GM10248 (cell line): ENCODE measurements at regions not wholly inside any gene's neighbourhood (a gene's known extent, or its start where the extent isn't known, plus 50 kb on each side); places are given as distances from the start of the nearest gene placed in this dataset.

ENCODE experiments used
- CTCF ChIA-PET: fragments of 300-600 bp; sonication (Branson Sonifier 250); formaldehyde crosslinking; extraction: SDS; loops from one replicate; lab custom pipeline; 2021; ENCODE audit warnings: antibody characterized with exemption; lab: Yijun Ruan, JAX
- POLR2A ChIA-PET: fragments of 350-650 bp; sonication (Branson Sonifier 250); formaldehyde crosslinking; extraction: SDS; loops from one replicate; lab custom pipeline; 2020; ENCODE audit warnings: antibody characterized with exemption; lab: Yijun Ruan, JAX
- DNase-seq: peaks from one replicate; pipeline ENCODE4 v3.0.0; 2012; ENCODE audit errors: extremely low spot score
- CTCF ChIP-seq: IDR thresholded peaks from 2 replicates; pipeline ENCODE4 v1.5.1; 2012; ENCODE audit warnings: mild to moderate bottlenecking, low read depth; ENCODE audit errors: extremely low read depth, missing control alignments, control extremely low read depth

DNA sequence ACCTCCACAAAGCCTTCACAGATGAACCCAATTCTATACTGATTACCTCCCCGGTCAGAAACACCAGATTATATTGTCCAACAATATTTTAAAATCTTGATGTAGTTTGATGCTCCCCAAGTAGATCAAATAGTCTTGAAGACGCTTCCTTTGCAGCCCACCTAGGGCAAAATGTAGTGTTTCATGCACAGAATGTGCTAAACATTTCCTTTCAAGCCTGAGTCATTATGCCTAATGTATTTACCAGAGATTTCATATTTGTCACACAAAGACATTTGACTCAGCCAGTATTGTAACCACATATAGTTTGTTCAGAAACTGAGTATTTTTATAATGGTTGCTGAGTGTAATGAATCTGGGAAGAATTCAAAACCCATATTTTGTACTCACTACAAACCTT, 1396.8 kb downstream of the LRRC4C start:
- ChIA-PET CTCF (no interaction called here), POLR2A (no interaction called here)
- no peak for DNase-seq
- TF ChIP-seq CTCF: no peak

- no peak for TF ChIP-seq CTCF
- ChIA-PET POLR2A (no interaction called here), CTCF (no interaction called here)
- no peak for DNase-seq
Measured at GRCh38 chr11:40061221-40061620, 1398.2 kb downstream of the LRRC4C start.

- no peak for DNase-seq
- POLR2A ChIA-PET: no interaction called here
- CTCF ChIA-PET: no interaction called here
- no peak for TF ChIP-seq CTCF
Measured at GRCh38 chr11:40054631-40055030, 1404.8 kb downstream of the LRRC4C start.

DNA sequence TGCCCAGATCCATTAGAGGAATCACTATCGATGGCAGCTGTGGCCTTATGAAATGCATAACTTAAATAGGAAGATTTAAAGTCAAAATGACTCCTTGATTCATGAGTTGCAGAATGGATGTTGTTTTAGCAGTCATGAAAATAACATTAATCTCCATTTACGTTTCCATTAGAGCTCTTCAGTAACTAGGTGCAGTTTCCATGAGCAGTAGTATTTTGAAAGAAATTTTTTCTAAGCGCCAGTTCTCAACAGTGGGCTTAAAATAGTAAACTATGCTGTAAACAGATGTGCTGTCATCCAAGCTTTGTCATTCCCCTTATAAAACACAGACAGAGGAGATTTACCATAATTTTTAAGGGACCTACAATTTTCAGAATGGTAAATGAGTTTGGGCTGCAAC, 1414.1 kb downstream of the LRRC4C start:
- POLR2A ChIA-PET: no interaction called here
- TF ChIP-seq CTCF: no peak
- no peak for DNase-seq
- CTCF ChIA-PET: interaction anchor here (1.2 to 1.9 kb wide), 2 partner anchors 9 to 24 kb away, joined by 3 to 7 read pairs; no protein-coding TSS in a partner anchor

DNA sequence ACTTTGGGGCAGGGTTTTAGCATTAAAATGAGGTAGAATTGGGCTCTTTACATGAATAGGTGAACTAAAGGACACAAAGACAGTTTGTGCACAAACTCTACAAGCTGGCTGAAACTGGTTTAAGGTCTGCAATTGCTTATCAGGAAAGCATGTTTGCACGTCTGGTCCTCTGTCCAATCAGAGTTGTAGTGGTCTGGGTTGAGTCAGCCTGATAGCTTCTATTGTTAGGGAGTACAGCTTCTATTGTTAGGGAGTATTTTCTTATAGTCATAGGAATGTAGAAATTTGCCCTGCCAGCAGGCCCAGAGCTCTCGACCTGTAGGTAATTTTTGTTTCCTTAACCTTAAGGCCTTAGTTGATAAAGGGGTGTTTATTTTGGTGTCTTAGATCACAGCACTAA, 1422.4 kb downstream of the LRRC4C start:
- POLR2A ChIA-PET: no interaction called here
- DNase-seq: no peak
- CTCF ChIA-PET: interaction anchor here (2.7 kb wide), 1 partner anchor 9 kb away, joined by 7 read pairs; no protein-coding TSS in a partner anchor
- TF ChIP-seq CTCF: no peak

GRCh38 chr11:40032331-40032730, 1427.1 kb downstream of the LRRC4C start:
- DNase-seq: no peak
- ChIA-PET POLR2A (no interaction called here), CTCF (interaction anchor here (1.5 kb wide), 1 partner anchor 28 kb away, joined by 3 read pairs; no protein-coding TSS in a partner anchor)
- TF ChIP-seq CTCF: no peak

GRCh38 chr11:40030867-40031266, 1428.6 kb downstream of the LRRC4C start:
- TF ChIP-seq CTCF: no peak
- DNase-seq: no peak
- CTCF ChIA-PET: no interaction called here
- POLR2A ChIA-PET: no interaction called here
